Fibroblast of lung (primary cell): ENCODE measurements at regions not wholly inside any gene's neighbourhood (a gene's known extent, or its start where the extent isn't known, plus 50 kb on each side); places are given as distances from the start of the nearest gene placed in this dataset.

Experiments used
- DNase-seq, 2 donors: peaks; one replicate each; pipeline versions ENCODE4 v3.0.0 to v3.0.0-alpha.2; 2010; ENCODE audit warnings: low read depth in 2 of 2
- H2AFZ ChIP-seq: 2 replicates; pipeline ENCODE4 v1.5.1; 2012; ENCODE audit warnings: low read length, control low read depth, inconsistent platforms
- H3K27ac ChIP-seq: 2 replicates; pipeline ENCODE4 v1.5.1; 2011; ENCODE audit warnings: low read length, control low read depth; ENCODE audit not compliant: insufficient read depth
- H3K27me3 ChIP-seq: 2 replicates; pipeline ENCODE4 v1.5.1; 2011; ENCODE audit warnings: mild to moderate bottlenecking, low read length; ENCODE audit not compliant: control insufficient read depth, insufficient read depth
- H3K36me3 ChIP-seq: 2 replicates; pipeline ENCODE4 v1.5.1; 2011; ENCODE audit warnings: low read length; ENCODE audit not compliant: control insufficient read depth, insufficient read depth
- H3K4me1 ChIP-seq: 2 replicates; pipeline ENCODE4 v1.5.1; 2011; ENCODE audit warnings: low read length; ENCODE audit not compliant: control insufficient read depth, insufficient read depth; ENCODE audit errors: extremely low read depth
- H3K4me2 ChIP-seq: 2 replicates; pipeline ENCODE4 v1.5.1; 2011; ENCODE audit warnings: low read length, control low read depth; ENCODE audit not compliant: insufficient read depth; ENCODE audit errors: extremely low read depth
- H3K4me3 ChIP-seq, 4 experiments: fragments of 200-600 bp in 1 of 4; sonication (generic) in 1 of 4; replicated peaks in 1 of 4; 2 replicates each; pipeline ENCODE4 v1.5.1; 2011 to 2016; ENCODE audit warnings: low read length in 4 of 4, low read depth in 3 of 4, mild to moderate bottlenecking in 3 of 4, control low read depth in 2 of 4, inconsistent platforms in 1 of 4, mixed read lengths in 1 of 4; ENCODE audit not compliant: insufficient read depth in 1 of 4; ENCODE audit errors: control extremely low read depth in 1 of 4
- H3K79me2 ChIP-seq: 2 replicates; pipeline ENCODE4 v1.5.1; 2012; ENCODE audit warnings: mild to moderate bottlenecking, low read length, inconsistent platforms; ENCODE audit not compliant: control insufficient read depth, insufficient read depth
- H3K9ac ChIP-seq: 2 replicates; pipeline ENCODE4 v1.5.1; 2011; ENCODE audit warnings: mild to moderate bottlenecking, low read length, control low read depth; ENCODE audit not compliant: insufficient read depth
- H3K9me3 ChIP-seq: 2 replicates; pipeline ENCODE4 v1.5.1; 2012; ENCODE audit warnings: low read depth, low read length; ENCODE audit not compliant: control insufficient read depth, insufficient read depth
- H4K20me1 ChIP-seq: 2 replicates; pipeline ENCODE4 v1.5.1; 2011; ENCODE audit warnings: low read length; ENCODE audit not compliant: control insufficient read depth, insufficient read depth; ENCODE audit errors: extremely low read depth
- CTCF ChIP-seq, 2 donors: IDR thresholded peaks in 1 of 2; conservative IDR thresholded peaks in 1 of 2; 1 replicate in 1 of 2; 2 replicates in 1 of 2; pipeline ENCODE4 v1.5.1; 2011 to 2012; ENCODE audit warnings: low read length in 2 of 2, control low read depth in 1 of 2, inconsistent platforms in 1 of 2, low read depth in 1 of 2, mild to moderate bottlenecking in 1 of 2
- EZH2 ChIP-seq: IDR thresholded peaks from 2 replicates; pipeline ENCODE4 v1.5.1; 2012; ENCODE audit warnings: low read length, control low read depth, mild to moderate bottlenecking; ENCODE audit errors: missing control alignments

- no peaks in the 10 kb centered on the region for H3K9me3 ChIP-seq
- no peak for TF ChIP-seq EZH2
- peak; percentile 54 to 57 for TF ChIP-seq CTCF (conservative IDR thresholded peaks at IDR 0.05 in 1 of 2, IDR thresholded peaks at IDR 0.05 in 1 of 2; ENCODE audit: low read depth in 1 of 2, low read length in 2 of 2)
- peak overlapping the region; percentile 8 for H3K27ac ChIP-seq
- H4K20me1 ChIP-seq, result no peaks in the 10 kb centered on the region
- H3K36me3 ChIP-seq, result no peaks in the 10 kb centered on the region
- no peaks in the 10 kb centered on the region for H3K79me2 ChIP-seq
- no peak overlapping the region for H2AFZ ChIP-seq
- H3K4me2 ChIP-seq, result peak overlapping the region; percentile 51
- no peaks in the 10 kb centered on the region for H3K27me3 ChIP-seq
- DNase-seq, result peak; percentile 14 to 66
- H3K4me3 ChIP-seq, result no peak overlapping the region
- no peak overlapping the region for H3K9ac ChIP-seq
- H3K4me1 ChIP-seq, result no peaks in the 10 kb centered on the region
These were observed 123.9 kb upstream of the ACSL4 start for GRCh38 chrX:109856974-109857373.

- H3K4me1 ChIP-seq, result no peaks in the 10 kb centered on the region
- H3K27ac ChIP-seq, result peak overlapping the region; percentile 8
- no peaks in the 10 kb centered on the region for H3K79me2 ChIP-seq
- H2AFZ ChIP-seq, result no peak overlapping the region
- no peak overlapping the region for H3K4me3 ChIP-seq
- no peak overlapping the region for H3K9ac ChIP-seq
- H3K36me3 ChIP-seq, result no peaks in the 10 kb centered on the region
- H3K4me2 ChIP-seq, result no peak overlapping the region
- no peaks in the 10 kb centered on the region for H3K9me3 ChIP-seq
- peak; percentile 50 to 78 for DNase-seq
- TF ChIP-seq CTCF (conservative IDR thresholded peaks at IDR 0.05 in 1 of 2, IDR thresholded peaks at IDR 0.05 in 1 of 2; ENCODE audit: low read depth in 1 of 2, low read length in 2 of 2), result no peak
- no peak for TF ChIP-seq EZH2
- H4K20me1 ChIP-seq, result no peaks in the 10 kb centered on the region
- H3K27me3 ChIP-seq, result no peaks in the 10 kb centered on the region
These were observed 124.6 kb upstream of the ACSL4 start for GRCh38 chrX:109857584-109858228.

GRCh38 chrX:109858602-109859341 lies 125.7 kb upstream of the ACSL4 start:
- TF ChIP-seq CTCF (conservative IDR thresholded peaks at IDR 0.05 in 1 of 2, IDR thresholded peaks at IDR 0.05 in 1 of 2; ENCODE audit: low read depth in 1 of 2, low read length in 2 of 2) (no peak), EZH2 (no peak)
- no peaks in the 10 kb centered on the region for H3K9me3 ChIP-seq

More at GRCh38 chrX:109858602-109859341, 125.7 kb upstream of the ACSL4 start:
- no peaks in the 10 kb centered on the region for H4K20me1 ChIP-seq
- no peak overlapping the region for H3K4me2 ChIP-seq
- no peak for DNase-seq
- H2AFZ ChIP-seq, result no peak overlapping the region
- H3K4me3 ChIP-seq, result no peak overlapping the region
- H3K79me2 ChIP-seq, result no peaks in the 10 kb centered on the region
- H3K27ac ChIP-seq, result no peak overlapping the region
- H3K36me3 ChIP-seq, result no peaks in the 10 kb centered on the region
- no peaks in the 10 kb centered on the region for H3K4me1 ChIP-seq
- H3K9ac ChIP-seq, result no peak overlapping the region
- H3K27me3 ChIP-seq, result no peaks in the 10 kb centered on the region
